ENCODE measurements at regions not wholly inside any gene's neighbourhood (a gene's known extent, or its start where the extent isn't known, plus 50 kb on each side); places are given as distances from the start of the nearest gene placed in this dataset.
"Not testable (repeated sequence)": the region's sequence is repeated elsewhere in the genome, so short reads cannot be mapped to it uniquely, and the experiment has no call there.

DNA sequence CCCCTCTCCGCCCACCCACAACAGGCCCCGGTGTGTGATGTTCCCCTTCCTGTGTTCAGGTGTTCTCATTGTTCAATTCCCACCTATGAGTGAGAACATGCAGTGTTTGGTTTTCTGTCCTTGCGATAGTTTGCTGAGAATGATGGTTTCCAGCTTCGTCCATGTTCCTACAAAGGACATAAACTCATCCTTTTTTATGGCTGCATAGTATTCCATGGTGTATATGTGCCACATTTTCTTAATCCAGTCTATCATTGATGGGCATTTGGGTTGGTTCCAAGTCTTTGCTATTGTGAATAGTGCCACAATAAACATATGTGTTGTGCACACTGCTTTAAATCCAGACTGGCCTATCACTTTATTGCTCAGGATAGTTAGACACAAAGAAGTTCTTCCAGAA, 309.1 kb downstream of the MTX2 start:
- DNase-seq: not testable (repeated sequence)

DNA sequence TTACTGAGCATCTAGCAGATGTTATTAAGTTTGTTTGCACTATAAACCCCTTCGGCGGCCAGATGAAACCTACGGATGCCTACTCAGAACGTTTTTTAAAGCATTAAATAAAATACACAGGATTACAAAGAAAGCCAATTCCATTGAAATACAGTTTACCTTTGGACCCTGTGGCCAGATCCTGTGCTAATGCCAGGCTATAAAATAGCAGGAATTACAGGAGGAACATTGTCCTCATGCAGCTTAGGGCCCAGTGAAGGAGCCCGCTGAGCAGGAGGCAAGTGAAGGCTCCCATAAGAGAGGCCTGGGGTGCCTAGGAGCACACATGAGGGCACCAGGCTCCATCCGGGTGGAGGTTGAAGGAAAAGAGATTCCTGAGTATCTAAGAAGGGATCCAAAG, 310.4 kb downstream of the MTX2 start:
- no peak for DNase-seq

DNA sequence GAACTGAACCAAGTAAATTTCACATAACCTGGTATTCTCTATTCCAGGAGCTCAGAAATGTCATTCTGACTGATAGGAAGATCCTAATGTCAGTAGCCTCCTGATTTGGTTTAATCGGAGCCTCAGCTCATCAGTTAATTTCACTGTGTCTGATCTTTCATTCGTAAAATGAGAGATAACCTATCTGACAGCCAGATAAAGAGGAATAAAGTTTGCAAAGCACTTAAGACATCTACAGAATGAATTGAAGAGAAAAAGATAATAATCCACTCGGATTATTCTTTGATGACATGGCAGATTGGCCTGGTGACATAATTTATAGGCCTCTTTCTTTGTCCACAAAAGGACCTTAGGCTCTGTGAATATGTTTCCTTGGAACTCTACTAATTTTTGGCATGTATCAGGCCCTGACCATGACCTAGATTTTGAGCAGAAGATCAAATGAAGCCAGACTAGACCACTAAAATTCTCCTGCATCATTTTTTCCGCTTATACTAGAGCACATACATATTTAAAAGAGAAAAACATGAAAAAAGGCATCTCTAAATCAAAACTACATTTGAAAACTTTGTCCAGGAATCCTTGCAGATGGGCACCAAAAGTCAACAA, 312.4 kb downstream of the MTX2 start:
- DNase-seq: no peak

DNA sequence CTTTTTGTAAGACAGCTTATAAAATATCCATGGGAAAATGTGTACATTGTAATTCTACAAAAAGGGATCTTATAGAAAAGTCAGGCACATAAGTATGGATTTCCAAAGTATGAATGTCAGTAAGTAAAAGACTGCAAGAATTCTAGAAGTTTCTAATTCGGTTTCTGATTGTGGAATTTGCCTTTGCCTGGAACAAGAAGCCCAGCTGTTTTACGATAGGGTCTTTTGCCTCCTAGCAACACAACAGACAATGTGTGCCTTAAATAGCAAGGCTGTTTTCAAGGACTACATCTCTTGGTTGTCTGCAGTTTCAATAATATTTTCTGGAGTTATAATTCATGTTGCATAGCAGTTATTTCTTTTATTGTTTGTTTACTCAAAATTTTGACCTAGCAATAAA, 312.9 kb downstream of the MTX2 start:
- DNase-seq: no peak

DNA sequence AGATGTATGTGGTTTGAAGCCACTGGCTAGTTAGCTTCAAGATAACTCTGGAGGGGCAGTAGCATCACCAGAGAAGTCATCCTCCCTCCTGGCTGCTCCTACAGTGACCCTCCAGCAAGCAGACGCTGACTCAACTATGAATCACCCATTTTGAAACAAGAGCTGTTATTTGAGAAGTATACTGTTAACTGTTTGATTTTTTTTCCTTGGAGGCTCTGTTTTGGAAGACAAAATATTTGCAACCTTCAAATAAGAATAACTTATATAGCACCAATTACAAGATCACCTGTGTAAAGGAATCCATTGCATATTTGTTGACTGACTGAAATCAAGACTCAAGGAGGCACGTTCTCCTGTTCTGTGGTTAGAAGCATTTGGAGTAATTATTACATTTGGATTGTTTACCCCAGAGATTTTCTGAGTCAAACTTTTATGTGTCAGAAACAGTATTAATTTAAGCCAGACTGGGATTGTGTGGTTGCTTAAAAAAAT, 313.8 kb downstream of the MTX2 start:
- no peak for DNase-seq

DNA sequence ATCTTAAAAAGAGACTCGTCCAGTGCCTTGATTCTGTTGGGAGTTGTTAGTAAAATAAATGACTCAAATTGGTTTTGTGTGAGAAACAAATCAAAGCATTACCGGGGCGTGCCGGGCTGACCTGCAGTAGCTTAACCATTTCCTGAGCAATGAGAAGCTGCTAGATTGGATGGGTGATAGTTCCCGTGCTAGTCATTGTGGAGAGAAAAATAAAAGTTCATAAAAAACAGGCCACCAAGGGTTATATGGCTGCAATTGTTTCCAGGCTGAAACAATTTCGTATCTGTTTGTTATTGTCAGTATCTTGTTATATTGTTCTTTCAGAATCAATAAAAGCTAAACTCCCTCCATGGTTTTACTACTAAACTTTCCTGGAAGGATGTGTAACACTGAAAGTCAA, 314.4 kb downstream of the MTX2 start:
- no peak for DNase-seq

DNA sequence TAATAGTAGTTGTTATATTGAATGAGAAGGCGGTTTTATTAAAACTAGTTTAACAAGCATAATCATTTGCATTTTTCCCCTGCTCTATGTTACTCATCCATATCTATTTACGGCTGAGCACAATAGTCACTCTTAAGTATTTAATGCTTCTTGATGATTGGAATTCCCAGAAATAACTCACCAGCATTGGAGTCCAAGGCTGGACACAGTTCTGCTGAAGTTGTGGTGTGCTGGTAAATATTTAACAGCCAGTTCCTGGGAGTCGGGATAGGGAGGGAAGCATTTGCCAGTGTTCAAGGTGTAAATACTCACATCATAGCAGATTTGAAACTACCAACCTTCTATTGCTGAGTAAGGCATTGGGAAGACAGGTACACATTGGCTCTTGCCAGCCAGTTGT, 315.1 kb downstream of the MTX2 start:
- DNase-seq: no peak

DNA sequence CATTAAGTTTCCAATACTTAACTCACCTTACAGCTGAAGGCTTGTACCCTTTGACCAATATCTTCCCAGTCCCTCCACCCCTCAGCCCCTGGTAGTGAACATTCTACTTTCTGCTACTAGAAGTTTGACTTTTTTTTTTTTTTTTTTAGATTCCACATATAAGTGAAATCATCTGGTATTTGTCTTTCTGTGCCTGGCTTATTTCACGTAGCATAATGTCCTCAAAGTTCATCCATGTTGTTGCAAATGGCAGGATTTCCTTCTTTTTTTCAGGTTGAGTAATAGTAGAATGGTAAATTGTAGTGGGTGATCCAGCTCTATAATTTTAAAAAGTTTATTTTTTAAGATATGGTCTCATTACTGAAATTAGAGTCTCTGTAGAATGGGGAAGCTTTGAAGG, 316.0 kb downstream of the MTX2 start:
- DNase-seq: no peak

DNA sequence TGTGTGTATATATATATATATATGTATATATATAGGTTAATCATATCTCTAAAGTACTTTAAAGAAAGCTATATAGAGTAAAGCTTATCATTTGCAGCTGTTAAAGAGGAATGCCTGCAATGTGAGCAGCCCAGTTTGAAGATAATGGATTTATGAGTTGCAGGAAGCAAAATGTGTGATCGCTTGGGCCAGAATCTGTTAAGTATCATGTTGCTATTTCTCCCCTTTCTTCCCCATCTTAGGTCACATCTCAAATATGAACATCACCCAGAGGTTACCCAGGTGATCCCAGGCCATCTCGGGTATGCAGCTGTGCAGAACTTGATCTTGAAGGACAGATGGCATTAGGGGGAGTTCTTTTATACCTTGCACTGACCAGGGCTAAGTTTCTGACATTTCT, 316.5 kb downstream of the MTX2 start:
- DNase-seq: no peak

DNA sequence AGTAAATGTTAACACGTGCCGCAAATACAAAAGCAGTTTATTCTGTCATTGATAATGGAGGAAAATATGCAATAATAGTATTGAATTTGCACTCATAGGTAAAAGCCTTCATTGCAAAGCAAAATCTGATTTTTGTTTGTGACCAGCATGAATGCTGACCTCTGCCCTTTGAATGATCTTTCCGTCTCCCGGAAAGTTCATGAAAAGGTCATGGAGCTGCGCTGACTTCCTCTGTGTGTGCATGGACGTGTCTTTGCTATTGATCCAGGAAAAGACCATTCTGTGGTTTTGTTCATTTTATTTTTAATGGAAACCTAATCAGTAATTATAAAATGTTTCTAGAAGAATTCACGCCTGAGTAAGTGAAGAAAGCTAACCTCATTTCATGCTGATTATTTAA, 320.0 kb downstream of the MTX2 start:
- no peak for DNase-seq

DNA sequence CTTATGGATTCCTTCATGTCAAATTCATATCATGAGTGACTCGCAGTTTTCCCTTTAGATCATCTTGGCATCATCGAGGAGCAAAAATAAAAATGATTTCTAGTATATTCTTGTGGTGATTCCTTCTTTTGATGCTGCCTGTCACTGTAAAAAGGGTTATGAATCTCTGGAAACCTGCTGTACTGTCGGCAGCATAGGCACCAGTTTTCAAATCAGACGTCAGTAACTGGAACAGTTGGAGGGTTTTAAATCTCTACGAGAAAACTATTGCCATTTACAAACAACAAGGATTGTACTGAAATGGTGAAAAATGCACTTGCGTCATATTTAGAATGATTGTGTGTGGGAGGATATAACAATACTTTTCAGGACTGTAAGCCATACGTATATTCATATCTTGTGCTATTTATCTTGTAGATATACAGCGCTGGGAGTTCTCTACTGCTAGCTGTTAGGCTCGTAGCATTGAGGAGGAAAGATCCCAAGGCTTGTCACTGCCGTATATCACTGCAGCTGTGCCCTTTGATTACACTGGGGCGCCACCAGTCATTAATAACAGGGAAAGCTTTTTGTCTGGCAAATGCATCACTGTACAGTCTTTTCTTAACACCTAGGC, 320.7 kb downstream of the MTX2 start:
- DNase-seq: no peak

DNA sequence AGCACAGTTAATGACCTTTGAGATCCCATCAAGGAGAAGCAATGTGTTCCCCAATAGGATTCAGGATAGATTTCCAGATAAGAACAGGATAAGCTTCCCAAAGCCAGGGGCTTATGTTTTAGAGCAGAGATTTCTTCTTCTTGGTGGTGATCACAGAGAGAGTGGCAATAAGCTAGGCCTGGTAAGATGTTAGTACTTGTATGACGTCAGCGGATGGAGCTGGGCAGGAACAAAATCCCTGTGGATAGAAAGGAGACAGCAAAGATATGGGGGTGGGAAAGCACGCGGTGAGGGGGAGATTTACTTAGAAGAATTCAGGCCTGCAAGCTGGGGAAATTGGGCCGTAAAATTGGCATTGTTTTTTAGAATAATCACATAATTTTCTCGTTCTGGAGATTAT, 323.0 kb downstream of the MTX2 start:
- DNase-seq: no peak

DNA sequence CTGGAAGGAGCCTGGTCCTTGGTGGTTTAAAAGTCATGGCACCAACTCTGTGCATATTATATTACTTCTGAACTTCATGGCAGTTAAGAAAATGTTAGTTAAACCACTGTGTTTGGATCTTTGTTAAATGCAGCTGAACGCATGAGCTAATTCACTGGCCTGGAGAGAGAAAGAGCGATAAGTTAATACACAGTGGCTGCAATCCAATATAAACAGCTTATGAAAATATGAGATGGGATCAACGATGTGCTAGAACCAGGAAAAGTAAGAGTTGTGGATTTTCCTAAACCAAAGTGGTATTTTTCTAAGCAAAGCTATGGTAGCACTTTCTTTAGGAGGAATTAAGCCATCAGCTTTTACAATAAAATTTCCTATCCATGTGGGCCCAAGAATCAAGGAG, 326.7 kb downstream of the MTX2 start:
- DNase-seq: peak; percentile 41

DNA sequence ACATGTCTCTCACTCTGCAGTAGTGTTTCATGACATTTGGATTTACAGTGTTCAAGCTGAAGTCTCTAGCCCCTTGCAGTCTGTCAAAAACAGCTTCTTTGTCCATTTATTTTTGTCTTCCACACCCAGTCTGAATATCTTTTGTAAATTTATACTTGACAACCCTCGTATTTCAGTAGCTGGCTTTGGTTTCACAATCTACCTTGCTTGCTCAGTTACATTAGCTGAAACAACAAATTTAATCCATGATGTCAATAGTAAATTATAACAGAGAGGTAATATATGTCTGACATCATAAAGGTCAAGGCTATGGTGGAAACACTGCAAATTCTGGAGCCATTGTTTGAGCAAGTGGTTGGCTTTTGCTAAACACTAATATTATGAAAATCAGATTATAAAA, 328.7 kb downstream of the MTX2 start:
- no peak for DNase-seq

DNA sequence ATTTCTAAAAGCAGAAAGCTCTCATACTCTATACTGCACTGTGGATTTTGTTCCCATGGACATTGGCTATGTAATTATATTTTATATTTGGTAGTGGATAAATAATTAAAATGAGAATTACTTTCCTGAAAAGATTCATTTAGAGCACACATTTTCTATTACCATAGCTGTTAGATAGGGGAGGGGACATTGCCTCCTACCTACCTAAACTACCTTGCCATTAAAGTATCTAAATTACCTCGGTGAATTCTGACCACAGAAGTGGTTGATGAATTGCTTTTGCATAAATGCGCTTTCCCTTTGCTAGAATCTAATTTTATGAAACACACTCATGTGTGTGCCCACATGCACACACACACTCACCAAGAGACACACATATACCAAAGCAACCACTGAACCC, 329.1 kb downstream of the MTX2 start:
- no peak for DNase-seq

DNA sequence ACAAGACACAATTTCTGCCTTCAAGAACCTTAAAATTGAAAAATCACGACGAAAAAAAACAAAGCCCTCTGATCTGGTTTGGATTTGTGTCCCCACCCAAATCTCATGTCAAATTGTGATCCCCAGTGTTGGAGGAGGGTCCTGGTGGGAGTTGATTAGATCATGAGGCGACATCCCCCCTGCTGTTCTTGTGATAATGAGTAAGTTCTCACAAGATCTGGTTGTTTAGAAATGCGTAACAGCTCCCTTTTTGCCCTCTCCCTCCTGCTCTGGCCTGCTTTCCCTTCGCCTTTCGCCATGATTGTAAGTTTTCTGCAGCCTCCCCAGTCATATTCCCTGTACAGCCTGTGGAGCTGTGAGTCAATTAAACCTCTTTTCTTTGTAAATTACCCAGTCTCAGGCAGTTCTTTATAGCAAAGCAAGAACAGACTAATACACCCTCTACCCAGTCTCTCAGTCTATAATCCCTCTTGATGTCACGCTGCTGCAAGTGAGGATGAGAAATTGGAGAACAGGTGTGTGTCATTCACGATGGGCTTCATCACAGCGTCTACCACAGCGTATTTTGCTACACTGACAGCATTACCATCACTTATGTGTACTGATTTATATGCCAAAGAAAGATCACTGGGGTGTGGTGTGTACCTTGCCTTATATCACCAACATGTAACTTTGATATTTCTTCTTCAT, 330.7 kb downstream of the MTX2 start:
- DNase-seq: no peak

DNA sequence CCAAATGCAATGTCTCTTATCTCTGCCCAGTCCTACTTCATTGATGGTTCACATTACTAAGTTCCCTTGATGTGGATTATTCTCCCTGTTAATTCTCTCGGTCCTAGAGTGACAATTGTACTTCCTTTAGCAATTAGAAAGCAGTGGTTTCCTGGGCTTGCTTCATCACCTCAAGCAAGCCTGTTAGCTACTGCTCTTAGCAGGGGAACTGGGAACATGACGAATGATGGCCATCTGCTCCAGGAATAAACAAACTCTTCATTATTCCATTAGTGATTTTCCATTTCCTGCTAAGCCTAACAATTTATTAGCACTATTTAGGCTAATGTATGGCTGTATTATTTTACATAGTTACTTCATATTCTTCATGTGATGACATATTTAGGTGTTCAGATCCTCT, 331.8 kb downstream of the MTX2 start:
- no peak for DNase-seq

DNA sequence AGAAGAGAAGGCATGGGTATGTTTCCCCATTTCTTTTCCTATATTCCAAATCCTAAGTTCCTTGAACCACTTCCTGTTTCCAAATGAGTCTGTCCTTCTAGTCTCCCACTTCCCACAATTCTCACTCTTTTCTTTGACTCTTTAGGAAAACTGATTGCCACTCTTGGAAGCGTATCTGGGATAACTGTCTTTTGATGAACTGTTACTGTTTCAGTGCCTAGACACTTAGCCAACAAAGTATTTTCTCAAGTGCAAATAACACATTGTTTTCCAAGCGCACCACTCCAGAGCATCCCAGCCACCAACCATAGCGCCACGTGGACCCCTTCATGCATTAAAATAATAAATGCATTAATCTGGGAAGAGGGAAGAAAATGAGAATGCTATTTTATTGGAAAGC, 342.8 kb downstream of the MTX2 start:
- DNase-seq: no peak

DNA sequence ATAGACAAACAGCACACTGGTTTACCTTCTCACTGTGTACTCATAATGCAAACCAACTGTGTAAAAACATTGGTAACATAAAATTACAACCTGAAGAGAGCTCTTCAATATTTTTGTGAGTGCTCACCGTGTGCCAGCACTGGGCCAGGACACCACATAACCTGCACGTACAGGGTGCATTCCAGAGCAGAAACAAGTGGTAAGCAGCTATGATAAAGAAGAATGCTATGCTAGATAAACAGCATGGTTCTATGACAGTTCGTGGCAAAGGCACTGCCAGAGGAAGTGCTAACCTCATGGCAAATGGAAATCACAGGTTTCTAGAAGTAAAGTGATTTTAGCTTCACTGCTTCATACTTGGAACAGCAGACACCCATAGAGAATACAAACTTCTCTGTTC, 343.5 kb downstream of the MTX2 start:
- DNase-seq: no peak

DNA sequence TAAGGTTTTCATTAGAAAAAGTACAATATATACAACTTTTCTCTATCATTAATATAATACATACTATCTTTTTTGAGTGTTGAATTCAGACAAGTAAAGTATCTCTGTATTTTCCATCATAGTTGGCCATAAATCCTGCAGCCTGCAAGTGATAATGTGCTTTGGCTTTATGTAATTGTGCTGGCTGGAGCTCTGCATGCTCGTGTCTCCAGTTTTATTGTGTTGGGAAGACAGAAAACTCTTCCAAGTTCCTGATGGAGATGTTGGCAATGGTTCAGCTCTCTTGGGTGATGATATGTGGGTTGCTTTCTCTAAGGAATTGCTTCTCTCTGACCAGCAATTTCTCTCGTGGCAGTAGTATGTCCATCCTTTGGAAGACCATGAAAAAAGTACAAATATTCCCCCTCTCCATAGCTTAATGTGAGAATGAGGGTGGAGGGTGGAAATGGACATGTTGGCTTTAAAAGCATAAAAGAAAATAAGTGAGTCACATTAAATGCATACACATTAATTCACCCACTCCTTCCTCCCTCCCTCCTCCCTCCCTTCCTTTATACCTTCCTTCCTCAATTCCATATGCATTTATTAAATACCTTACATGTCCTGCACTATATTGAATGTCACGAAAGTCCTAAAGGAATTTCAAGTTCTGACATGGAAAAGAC, 344.2 kb downstream of the MTX2 start:
- DNase-seq: no peak

DNA sequence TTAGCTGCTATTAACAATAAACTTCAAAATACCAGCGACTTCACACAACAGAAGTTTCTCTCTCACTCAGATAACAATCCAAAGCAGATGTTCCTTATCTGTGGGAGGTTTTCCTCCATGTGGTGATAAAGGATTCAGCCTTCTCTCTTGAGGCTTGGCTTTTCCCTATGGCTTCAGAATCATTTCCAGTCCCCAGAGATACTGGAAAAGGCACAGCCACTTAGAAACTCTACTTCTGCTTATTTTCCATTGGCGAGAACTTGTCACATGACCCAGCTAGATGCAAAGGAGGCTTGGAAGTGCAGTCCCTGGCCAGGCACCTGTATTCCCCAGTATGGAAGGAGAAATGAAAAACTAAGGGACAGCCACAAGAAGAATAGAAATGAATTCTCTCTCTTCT, 344.8 kb downstream of the MTX2 start:
- no peak for DNase-seq

DNA sequence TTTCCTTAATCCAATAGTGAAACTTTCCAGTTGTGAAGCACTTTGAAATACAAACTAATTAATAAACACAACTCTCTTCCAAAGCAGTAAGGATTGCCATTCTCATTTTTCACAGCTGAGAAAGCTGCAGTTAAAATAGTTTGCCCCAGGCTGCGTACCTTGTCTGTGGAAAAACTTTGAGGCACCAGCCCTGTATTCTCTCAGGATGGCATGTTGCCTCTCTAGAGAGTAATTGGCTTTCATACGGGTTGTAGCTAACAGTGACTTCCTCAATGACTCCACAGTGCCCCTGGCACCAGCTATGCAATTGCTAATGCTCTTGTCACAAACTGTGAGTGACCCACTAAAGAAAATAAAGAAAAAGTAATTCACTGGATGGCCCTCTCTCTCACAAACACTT, 345.7 kb downstream of the MTX2 start:
- DNase-seq: no peak

DNA sequence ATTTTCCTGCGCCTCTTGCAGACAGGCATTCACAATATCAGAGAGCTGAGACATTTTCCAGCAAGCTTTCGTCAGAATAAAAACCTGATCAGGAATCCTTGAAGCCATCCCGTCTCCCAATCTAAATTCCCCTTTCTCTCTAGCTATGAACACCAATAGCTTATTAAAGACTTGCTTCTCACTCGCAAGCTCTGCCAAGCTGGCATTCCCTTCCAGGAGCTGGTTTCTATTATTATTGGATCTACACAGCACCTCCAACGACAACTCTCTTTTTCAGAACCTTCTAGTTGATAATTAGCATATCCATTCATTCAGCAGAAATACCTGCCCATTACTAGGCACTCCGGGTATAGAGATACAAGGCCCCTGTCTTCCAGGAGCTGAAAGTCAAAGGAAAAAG, 350.3 kb downstream of the MTX2 start:
- no peak for DNase-seq

DNA sequence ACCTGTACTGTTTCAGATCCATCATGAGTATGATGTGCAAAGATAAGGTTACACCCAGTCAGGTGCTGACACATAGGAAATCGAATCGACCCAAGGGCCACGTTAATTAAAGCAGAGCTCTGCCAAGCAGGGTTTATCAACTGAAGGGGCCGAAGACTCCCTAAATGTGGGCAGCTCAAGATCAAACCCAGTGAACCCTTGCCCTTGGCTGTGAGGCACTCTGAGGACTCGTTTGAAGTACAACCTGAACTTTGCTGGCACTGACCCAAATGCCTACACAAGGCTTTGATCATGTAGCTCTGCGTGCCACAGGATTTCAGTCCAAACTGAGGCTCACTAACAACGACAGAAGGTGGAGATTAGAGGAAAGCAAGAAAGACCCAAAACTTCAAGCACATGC, 352.1 kb downstream of the MTX2 start:
- no peak for DNase-seq

All from NCI-H2029 treated with DMSO at 0.1 percent for 48 hours (cell line).